SH-SY5Y (cell line): ENCODE measurements at regions not wholly inside any gene's neighbourhood (a gene's known extent, or its start where the extent isn't known, plus 50 kb on each side); places are given as distances from the start of the nearest gene placed in this dataset.

ENCODE experiments used
- GATA2 ChIP-seq: IDR thresholded peaks from 2 replicates; pipeline ENCODE4 v1.6.1; 2011; ENCODE audit warnings: mild to moderate bottlenecking, low read depth, low read length
- GATA3 ChIP-seq: IDR thresholded peaks from 2 replicates; pipeline ENCODE4 v1.6.1; 2011; ENCODE audit warnings: low read depth, mild to moderate bottlenecking, low read length, moderate library complexity

GRCh38 chr4:181150191-181150590 is 1093.0 kb upstream of the TENM3 start:
- TF ChIP-seq GATA2 (no peak), GATA3 (no peak)
